ENCODE measurements at regions not wholly inside any gene's neighbourhood (a gene's known extent, or its start where the extent isn't known, plus 50 kb on each side); places are given as distances from the start of the nearest gene placed in this dataset.
"Not testable (repeated sequence)": the region's sequence is repeated elsewhere in the genome, so short reads cannot be mapped to it uniquely, and the experiment has no call there.

DNA sequence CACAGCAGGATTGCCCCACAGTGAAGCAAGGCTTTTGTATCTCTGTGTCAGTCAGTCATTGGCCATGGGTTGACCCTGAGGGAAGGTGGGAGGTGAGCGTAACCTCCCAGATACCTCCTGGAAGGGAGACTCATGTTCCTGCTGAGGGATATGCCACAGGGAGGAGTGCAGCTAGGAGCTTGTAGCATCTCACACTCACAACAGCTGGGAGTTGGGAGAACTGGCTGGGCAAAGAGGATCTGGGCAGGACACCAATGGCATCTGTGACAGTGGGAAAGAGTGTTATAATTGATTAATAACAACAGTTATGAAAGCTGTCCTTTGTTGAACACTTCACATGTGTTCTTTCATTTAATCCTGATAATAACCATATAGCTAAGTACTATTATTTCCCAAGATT lies 171.0 kb downstream of the TLE3 start:
- TF ChIP-seq, protein P1, sequence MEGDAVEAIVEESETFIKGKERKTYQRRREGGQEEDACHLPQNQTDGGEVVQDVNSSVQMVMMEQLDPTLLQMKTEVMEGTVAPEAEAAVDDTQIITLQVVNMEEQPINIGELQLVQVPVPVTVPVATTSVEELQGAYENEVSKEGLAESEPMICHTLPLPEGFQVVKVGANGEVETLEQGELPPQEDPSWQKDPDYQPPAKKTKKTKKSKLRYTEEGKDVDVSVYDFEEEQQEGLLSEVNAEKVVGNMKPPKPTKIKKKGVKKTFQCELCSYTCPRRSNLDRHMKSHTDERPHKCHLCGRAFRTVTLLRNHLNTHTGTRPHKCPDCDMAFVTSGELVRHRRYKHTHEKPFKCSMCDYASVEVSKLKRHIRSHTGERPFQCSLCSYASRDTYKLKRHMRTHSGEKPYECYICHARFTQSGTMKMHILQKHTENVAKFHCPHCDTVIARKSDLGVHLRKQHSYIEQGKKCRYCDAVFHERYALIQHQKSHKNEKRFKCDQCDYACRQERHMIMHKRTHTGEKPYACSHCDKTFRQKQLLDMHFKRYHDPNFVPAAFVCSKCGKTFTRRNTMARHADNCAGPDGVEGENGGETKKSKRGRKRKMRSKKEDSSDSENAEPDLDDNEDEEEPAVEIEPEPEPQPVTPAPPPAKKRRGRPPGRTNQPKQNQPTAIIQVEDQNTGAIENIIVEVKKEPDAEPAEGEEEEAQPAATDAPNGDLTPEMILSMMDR (IDR thresholded peaks at IDR 0.05; ENCODE audit: unreplicated experiment), result no peak
- intact Hi-C loops (cut with micrococcal nuclease), result no loop called here
- H3K27ac Mint-ChIP-seq (ENCODE audit: low read depth, unreplicated experiment), result no peak overlapping the region
- CTCF ChIA-PET, result no interaction called here
- H3K27me3 Mint-ChIP-seq (ENCODE audit: insufficient read depth, unreplicated experiment), result peaks cover 41% of the 10 kb centered on the region
- BruUV-seq (replicated peaks), result no TSS peak
- no peaks in the 10 kb centered on the region for H3K4me1 Mint-ChIP-seq (ENCODE audit: insufficient read depth, unreplicated experiment)
- POLR2A ChIA-PET, result no interaction called here
- no peaks in the 10 kb centered on the region for H3K36me3 Mint-ChIP-seq (ENCODE audit: insufficient read depth, unreplicated experiment)
- H3K9me3 Mint-ChIP-seq (ENCODE audit: unreplicated experiment), result peaks cover 17% of the 10 kb centered on the region
- H3K4me3 Mint-ChIP-seq (ENCODE audit: unreplicated experiment), result no peak overlapping the region
- DNase-seq (ENCODE audit: unreplicated experiment), result no peak

GRCh38 chr15:69928890-69929289 lies 168.8 kb downstream of the TLE3 start:
- H3K36me3 Mint-ChIP-seq (ENCODE audit: insufficient read depth, unreplicated experiment); H3K4me1 Mint-ChIP-seq (ENCODE audit: insufficient read depth, unreplicated experiment); intact Hi-C loops (cut with micrococcal nuclease); CTCF ChIA-PET; DNase-seq (ENCODE audit: unreplicated experiment); BruUV-seq (replicated peaks); H3K4me3 Mint-ChIP-seq (ENCODE audit: unreplicated experiment); H3K27ac Mint-ChIP-seq (ENCODE audit: low read depth, unreplicated experiment); POLR2A ChIA-PET: not testable (repeated sequence)
- H3K27me3 Mint-ChIP-seq (ENCODE audit: insufficient read depth, unreplicated experiment), result peaks cover 43% of the 10 kb centered on the region
- H3K9me3 Mint-ChIP-seq (ENCODE audit: unreplicated experiment), result peaks cover 14% of the 10 kb centered on the region

DNA sequence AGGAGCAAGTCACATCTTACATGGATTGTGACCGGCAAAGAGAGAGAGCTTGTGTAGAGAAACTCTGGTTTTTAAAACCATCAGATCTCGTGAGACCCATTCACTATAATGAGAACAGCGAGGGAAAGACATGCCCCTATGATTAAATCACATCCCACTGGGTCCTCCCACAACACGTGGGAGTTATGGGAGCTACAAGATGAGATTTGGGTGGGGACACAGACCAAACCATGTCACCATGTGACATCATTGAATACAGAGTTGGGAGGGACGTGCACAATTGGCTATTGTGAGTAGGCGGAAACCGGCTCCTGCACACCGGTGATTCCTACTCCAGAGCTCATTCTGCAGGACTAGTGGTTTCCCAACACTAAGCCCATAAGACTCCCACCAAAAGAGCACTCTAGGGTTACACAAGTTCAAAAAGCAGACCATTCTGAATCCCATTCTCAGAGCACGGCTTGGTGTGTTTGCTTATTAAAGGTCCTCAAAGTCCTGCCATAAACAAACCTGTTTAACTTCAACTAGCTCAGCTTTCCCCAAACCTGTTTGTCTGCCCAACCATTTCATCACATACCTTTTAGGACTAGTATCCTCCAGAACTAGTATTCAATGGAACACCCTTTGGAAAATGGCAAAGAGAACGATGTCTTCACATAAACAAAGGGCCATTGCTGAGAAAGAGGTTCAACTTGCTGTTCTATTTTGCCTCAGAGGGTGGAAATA lies 167.6 kb downstream of the TLE3 start:
- Mint-ChIP-seq H3K27ac (ENCODE audit: low read depth, unreplicated experiment) (no peak overlapping the region), H3K27me3 (ENCODE audit: insufficient read depth, unreplicated experiment) (peaks cover 55% of the 10 kb centered on the region), H3K36me3 (ENCODE audit: insufficient read depth, unreplicated experiment) (no peaks in the 10 kb centered on the region), H3K4me3 (ENCODE audit: unreplicated experiment) (no peak overlapping the region), H3K4me1 (ENCODE audit: insufficient read depth, unreplicated experiment) (no peaks in the 10 kb centered on the region), H3K9me3 (ENCODE audit: unreplicated experiment) (peaks cover 4% of the 10 kb centered on the region)
- TF ChIP-seq, protein P1 (IDR thresholded peaks at IDR 0.05; ENCODE audit: unreplicated experiment), result no peak
- DNase-seq (ENCODE audit: unreplicated experiment), result no peak
- no TSS peak for BruUV-seq (replicated peaks)
- intact Hi-C loops (cut with micrococcal nuclease), result no loop called here
- CTCF ChIA-PET, result no interaction called here
- POLR2A ChIA-PET, result no interaction called here

DNA sequence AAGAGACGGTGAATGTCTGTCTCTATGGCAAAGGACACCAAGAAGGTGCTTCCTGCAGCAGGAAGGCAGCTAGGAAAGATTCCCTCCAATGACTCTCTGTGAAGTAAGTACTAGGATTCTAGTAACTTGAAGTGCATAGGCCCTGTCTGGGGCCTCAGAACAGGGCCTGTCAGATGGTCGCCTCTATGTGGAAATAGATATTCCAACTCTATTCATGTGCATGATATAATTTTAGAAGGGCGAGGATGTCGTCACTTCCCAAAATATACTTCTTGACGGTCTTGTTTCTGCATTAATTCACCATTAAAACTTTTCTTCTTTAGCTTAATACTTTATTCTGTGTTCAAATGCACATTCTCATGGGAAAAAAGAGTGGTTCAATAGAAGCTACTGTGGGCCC lies 167.0 kb downstream of the TLE3 start:
- ChIA-PET POLR2A (interaction anchor here (0.6 kb wide), 1 partner anchor 339 kb away, joined by 4 read pairs; no protein-coding TSS in a partner anchor), CTCF (no interaction called here)
- H3K4me3 Mint-ChIP-seq (ENCODE audit: unreplicated experiment), result no peak overlapping the region
- peaks cover 4% of the 10 kb centered on the region for H3K9me3 Mint-ChIP-seq (ENCODE audit: unreplicated experiment)
- no TSS peak for BruUV-seq (replicated peaks)
- H3K27ac Mint-ChIP-seq (ENCODE audit: low read depth, unreplicated experiment), result no peak overlapping the region
- no peak for DNase-seq (ENCODE audit: unreplicated experiment)
- TF ChIP-seq, protein P1 (IDR thresholded peaks at IDR 0.05; ENCODE audit: unreplicated experiment), result no peak
- H3K27me3 Mint-ChIP-seq (ENCODE audit: insufficient read depth, unreplicated experiment), result peaks cover 61% of the 10 kb centered on the region
- intact Hi-C loops (cut with micrococcal nuclease), result no loop called here
- H3K36me3 Mint-ChIP-seq (ENCODE audit: insufficient read depth, unreplicated experiment), result no peaks in the 10 kb centered on the region
- no peaks in the 10 kb centered on the region for H3K4me1 Mint-ChIP-seq (ENCODE audit: insufficient read depth, unreplicated experiment)
